ENCODE measurements at regions not wholly inside any gene's neighbourhood (a gene's known extent, or its start where the extent isn't known, plus 50 kb on each side); places are given as distances from the start of the nearest gene placed in this dataset.

DNA sequence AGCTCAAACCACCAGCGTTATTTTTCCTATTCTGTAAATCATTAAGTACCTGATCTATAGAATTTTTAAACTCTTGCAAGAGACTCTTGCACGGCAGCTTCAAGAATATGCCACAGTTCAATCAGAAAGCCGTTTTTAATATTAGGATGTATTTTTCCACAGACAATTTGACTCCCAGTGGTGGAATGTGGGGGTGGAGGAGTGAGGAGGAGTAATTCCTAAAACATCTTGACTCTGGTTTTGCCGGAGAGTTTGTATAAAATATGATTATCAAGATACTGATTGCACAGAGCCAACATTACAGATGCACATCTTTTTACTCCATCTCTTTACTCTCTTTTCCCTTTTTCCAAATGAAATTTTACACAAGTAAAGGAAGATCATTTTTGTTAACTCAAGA is 288.3 kb downstream of the ENC1 start:
- Histone ChIP-seq H4K20me1 (ENCODE audit: insufficient read depth, low read length) (no peaks in the 10 kb centered on the region), H3K4me3 (ENCODE audit: low read length) (no peak overlapping the region), H3K9ac (ENCODE audit: low read length) (no peak overlapping the region), H3F3A (ENCODE audit: insufficient read depth, low read length) (no peaks in the 10 kb centered on the region), H2AFZ (ENCODE audit: low read length) (no peak overlapping the region), H3K79me2 (ENCODE audit: low read length) (no peaks in the 10 kb centered on the region), H3K27ac (ENCODE audit: low read length) (no peak overlapping the region), H3K27me3 (replicated peaks; ENCODE audit: insufficient read depth, low read length) (no peaks in the 10 kb centered on the region), H3K4me1 (ENCODE audit: low read length) (no peaks in the 10 kb centered on the region), H3K9me3 (replicated peaks; ENCODE audit: insufficient read depth, low read length) (no peaks in the 10 kb centered on the region), H3K9me2 (replicated peaks; ENCODE audit: insufficient read depth, low read length) (no peaks in the 10 kb centered on the region), H3K36me3 (replicated peaks; ENCODE audit: insufficient read depth, low read length) (no peaks in the 10 kb centered on the region), H3K4me2 (ENCODE audit: low read depth, low read length) (no peak overlapping the region)
- no peak for DNase-seq
- TF ChIP-seq, protein P1, sequence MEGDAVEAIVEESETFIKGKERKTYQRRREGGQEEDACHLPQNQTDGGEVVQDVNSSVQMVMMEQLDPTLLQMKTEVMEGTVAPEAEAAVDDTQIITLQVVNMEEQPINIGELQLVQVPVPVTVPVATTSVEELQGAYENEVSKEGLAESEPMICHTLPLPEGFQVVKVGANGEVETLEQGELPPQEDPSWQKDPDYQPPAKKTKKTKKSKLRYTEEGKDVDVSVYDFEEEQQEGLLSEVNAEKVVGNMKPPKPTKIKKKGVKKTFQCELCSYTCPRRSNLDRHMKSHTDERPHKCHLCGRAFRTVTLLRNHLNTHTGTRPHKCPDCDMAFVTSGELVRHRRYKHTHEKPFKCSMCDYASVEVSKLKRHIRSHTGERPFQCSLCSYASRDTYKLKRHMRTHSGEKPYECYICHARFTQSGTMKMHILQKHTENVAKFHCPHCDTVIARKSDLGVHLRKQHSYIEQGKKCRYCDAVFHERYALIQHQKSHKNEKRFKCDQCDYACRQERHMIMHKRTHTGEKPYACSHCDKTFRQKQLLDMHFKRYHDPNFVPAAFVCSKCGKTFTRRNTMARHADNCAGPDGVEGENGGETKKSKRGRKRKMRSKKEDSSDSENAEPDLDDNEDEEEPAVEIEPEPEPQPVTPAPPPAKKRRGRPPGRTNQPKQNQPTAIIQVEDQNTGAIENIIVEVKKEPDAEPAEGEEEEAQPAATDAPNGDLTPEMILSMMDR (IDR thresholded peaks at IDR 0.05; ENCODE audit: low read length) = no peak
- TF ChIP-seq EZH2phosphoT487 (IDR thresholded peaks at IDR 0.05; ENCODE audit: low read length) (no peak), EZH2 (optimal IDR thresholded peaks at IDR 0.05; ENCODE audit: low read depth, low read length) (no peak)

DNA sequence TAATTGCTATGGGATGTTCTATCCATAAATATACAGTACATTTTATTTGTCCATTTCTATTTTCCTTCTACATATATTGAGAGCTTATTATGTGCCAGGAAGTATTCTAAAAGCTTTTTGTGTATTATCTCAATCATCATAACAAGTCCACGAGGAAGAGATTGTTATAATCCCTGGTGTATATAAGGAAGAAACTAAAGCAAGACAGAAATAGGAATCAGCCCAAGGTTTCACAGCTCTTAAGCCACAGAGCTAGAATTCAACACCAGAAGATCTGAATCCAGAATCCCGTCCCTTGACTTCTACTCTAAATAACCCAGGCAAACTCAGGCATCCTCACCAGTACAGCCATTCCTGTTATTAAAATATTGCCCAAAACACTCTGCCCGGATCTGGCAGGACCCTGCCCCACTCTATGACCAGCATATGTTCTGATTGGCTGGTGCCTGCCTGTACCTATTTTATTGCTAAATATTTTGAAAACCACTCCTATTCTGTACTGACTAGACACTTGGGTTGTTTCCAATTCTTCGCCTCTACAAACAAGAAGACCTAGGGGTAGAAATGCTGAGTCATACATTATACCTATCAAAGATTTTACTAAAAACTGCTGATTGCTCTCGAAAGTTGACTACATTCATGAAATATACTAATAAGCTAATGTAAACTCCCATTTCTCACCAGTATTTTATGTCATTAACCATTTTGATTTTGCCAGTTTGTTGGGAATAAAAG is 297.4 kb downstream of the ENC1 start:
- no peak for DNase-seq
- Histone ChIP-seq H3K9me3 (replicated peaks; ENCODE audit: insufficient read depth, low read length) (no peaks in the 10 kb centered on the region), H3K79me2 (ENCODE audit: low read length) (no peaks in the 10 kb centered on the region), H3K9ac (ENCODE audit: low read length) (no peak overlapping the region), H3K27ac (ENCODE audit: low read length) (no peak overlapping the region), H2AFZ (ENCODE audit: low read length) (no peak overlapping the region), H3K4me2 (ENCODE audit: low read depth, low read length) (no peak overlapping the region), H3K4me1 (ENCODE audit: low read length) (no peaks in the 10 kb centered on the region), H3K27me3 (replicated peaks; ENCODE audit: insufficient read depth, low read length) (no peaks in the 10 kb centered on the region), H4K20me1 (ENCODE audit: insufficient read depth, low read length) (no peaks in the 10 kb centered on the region), H3F3A (ENCODE audit: insufficient read depth, low read length) (no peaks in the 10 kb centered on the region), H3K36me3 (replicated peaks; ENCODE audit: insufficient read depth, low read length) (no peaks in the 10 kb centered on the region), H3K4me3 (ENCODE audit: low read length) (no peak overlapping the region), H3K9me2 (replicated peaks; ENCODE audit: insufficient read depth, low read length) (no peaks in the 10 kb centered on the region)
- TF ChIP-seq, protein P1 (IDR thresholded peaks at IDR 0.05; ENCODE audit: low read length) = no peak
- TF ChIP-seq EZH2 (optimal IDR thresholded peaks at IDR 0.05; ENCODE audit: low read depth, low read length) (no peak), EZH2phosphoT487 (IDR thresholded peaks at IDR 0.05; ENCODE audit: low read length) (no peak)

DNA sequence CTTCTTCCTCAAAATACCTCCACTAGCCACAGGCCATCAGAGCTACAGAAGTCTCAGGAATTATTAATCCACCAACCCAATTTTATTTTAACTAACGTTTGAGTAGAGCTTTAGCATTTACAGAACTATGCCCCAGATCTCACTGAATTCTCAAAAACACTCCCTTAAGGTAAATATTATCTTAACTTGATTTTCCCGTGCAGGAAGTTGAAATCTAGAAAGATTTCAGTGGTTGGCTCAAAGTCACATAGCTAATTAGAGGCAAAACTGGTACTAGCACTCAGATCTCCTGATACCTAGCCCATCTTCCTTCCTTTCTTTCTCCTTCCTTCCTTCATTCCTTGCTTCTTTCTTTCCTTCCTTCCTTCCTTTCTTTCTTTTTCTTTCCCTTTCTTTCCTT is 298.3 kb downstream of the ENC1 start:
- no peaks in the 10 kb centered on the region for H3K27me3 ChIP-seq (replicated peaks; ENCODE audit: insufficient read depth, low read length)
- no peak overlapping the region for H3K4me3 ChIP-seq (ENCODE audit: low read length)
- no peaks in the 10 kb centered on the region for H3K9me3 ChIP-seq (replicated peaks; ENCODE audit: insufficient read depth, low read length)
- H4K20me1 ChIP-seq (ENCODE audit: insufficient read depth, low read length) = no peaks in the 10 kb centered on the region
- no peaks in the 10 kb centered on the region for H3K79me2 ChIP-seq (ENCODE audit: low read length)
- no peaks in the 10 kb centered on the region for H3K36me3 ChIP-seq (replicated peaks; ENCODE audit: insufficient read depth, low read length)
- DNase-seq = no peak
- no peaks in the 10 kb centered on the region for H3F3A ChIP-seq (ENCODE audit: insufficient read depth, low read length)
- no peak overlapping the region for H3K27ac ChIP-seq (ENCODE audit: low read length)
- H3K4me2 ChIP-seq (ENCODE audit: low read depth, low read length) = no peak overlapping the region
- TF ChIP-seq EZH2phosphoT487 (IDR thresholded peaks at IDR 0.05; ENCODE audit: low read length) (no peak), EZH2 (optimal IDR thresholded peaks at IDR 0.05; ENCODE audit: low read depth, low read length) (no peak)
- TF ChIP-seq, protein P1 (IDR thresholded peaks at IDR 0.05; ENCODE audit: low read length) = no peak
- H3K9me2 ChIP-seq (replicated peaks; ENCODE audit: insufficient read depth, low read length) = no peaks in the 10 kb centered on the region
- no peaks in the 10 kb centered on the region for H3K4me1 ChIP-seq (ENCODE audit: low read length)
- H2AFZ ChIP-seq (ENCODE audit: low read length) = no peak overlapping the region
- no peak overlapping the region for H3K9ac ChIP-seq (ENCODE audit: low read length)
